Fibroblast of lung (primary cell): ENCODE measurements at regions not wholly inside any gene's neighbourhood (a gene's known extent, or its start where the extent isn't known, plus 50 kb on each side); places are given as distances from the start of the nearest gene placed in this dataset.

Experiments
- DNase-seq, 2 donors: peaks; one replicate each; pipeline versions ENCODE4 v3.0.0 to v3.0.0-alpha.2; 2010; ENCODE audit warnings: low read depth in 2 of 2
- H2AFZ ChIP-seq: 2 replicates; pipeline ENCODE4 v1.5.1; 2012; ENCODE audit warnings: low read length, control low read depth, inconsistent platforms
- H3K27ac ChIP-seq: 2 replicates; pipeline ENCODE4 v1.5.1; 2011; ENCODE audit warnings: low read length, control low read depth; ENCODE audit not compliant: insufficient read depth
- H3K27me3 ChIP-seq: 2 replicates; pipeline ENCODE4 v1.5.1; 2011; ENCODE audit warnings: mild to moderate bottlenecking, low read length; ENCODE audit not compliant: control insufficient read depth, insufficient read depth
- H3K36me3 ChIP-seq: 2 replicates; pipeline ENCODE4 v1.5.1; 2011; ENCODE audit warnings: low read length; ENCODE audit not compliant: control insufficient read depth, insufficient read depth
- H3K4me1 ChIP-seq: 2 replicates; pipeline ENCODE4 v1.5.1; 2011; ENCODE audit warnings: low read length; ENCODE audit not compliant: control insufficient read depth, insufficient read depth; ENCODE audit errors: extremely low read depth
- H3K4me2 ChIP-seq: 2 replicates; pipeline ENCODE4 v1.5.1; 2011; ENCODE audit warnings: low read length, control low read depth; ENCODE audit not compliant: insufficient read depth; ENCODE audit errors: extremely low read depth
- H3K4me3 ChIP-seq, 4 experiments: fragments of 200-600 bp in 1 of 4; sonication (generic) in 1 of 4; replicated peaks in 1 of 4; 2 replicates each; pipeline ENCODE4 v1.5.1; 2011 to 2016; ENCODE audit warnings: low read length in 4 of 4, low read depth in 3 of 4, mild to moderate bottlenecking in 3 of 4, control low read depth in 2 of 4, inconsistent platforms in 1 of 4, mixed read lengths in 1 of 4; ENCODE audit not compliant: insufficient read depth in 1 of 4; ENCODE audit errors: control extremely low read depth in 1 of 4
- H3K79me2 ChIP-seq: 2 replicates; pipeline ENCODE4 v1.5.1; 2012; ENCODE audit warnings: mild to moderate bottlenecking, low read length, inconsistent platforms; ENCODE audit not compliant: control insufficient read depth, insufficient read depth
- H3K9ac ChIP-seq: 2 replicates; pipeline ENCODE4 v1.5.1; 2011; ENCODE audit warnings: mild to moderate bottlenecking, low read length, control low read depth; ENCODE audit not compliant: insufficient read depth
- H3K9me3 ChIP-seq: 2 replicates; pipeline ENCODE4 v1.5.1; 2012; ENCODE audit warnings: low read depth, low read length; ENCODE audit not compliant: control insufficient read depth, insufficient read depth
- H4K20me1 ChIP-seq: 2 replicates; pipeline ENCODE4 v1.5.1; 2011; ENCODE audit warnings: low read length; ENCODE audit not compliant: control insufficient read depth, insufficient read depth; ENCODE audit errors: extremely low read depth
- EZH2 ChIP-seq: IDR thresholded peaks from 2 replicates; pipeline ENCODE4 v1.5.1; 2012; ENCODE audit warnings: low read length, control low read depth, mild to moderate bottlenecking; ENCODE audit errors: missing control alignments
- TF ChIP-seq, protein P1 (sequence below), 2 donors: IDR thresholded peaks in 1 of 2; conservative IDR thresholded peaks in 1 of 2; 1 replicate in 1 of 2; 2 replicates in 1 of 2; pipeline ENCODE4 v1.5.1; 2011 to 2012; ENCODE audit warnings: low read length in 2 of 2, control low read depth in 1 of 2, inconsistent platforms in 1 of 2, low read depth in 1 of 2, mild to moderate bottlenecking in 1 of 2

DNA sequence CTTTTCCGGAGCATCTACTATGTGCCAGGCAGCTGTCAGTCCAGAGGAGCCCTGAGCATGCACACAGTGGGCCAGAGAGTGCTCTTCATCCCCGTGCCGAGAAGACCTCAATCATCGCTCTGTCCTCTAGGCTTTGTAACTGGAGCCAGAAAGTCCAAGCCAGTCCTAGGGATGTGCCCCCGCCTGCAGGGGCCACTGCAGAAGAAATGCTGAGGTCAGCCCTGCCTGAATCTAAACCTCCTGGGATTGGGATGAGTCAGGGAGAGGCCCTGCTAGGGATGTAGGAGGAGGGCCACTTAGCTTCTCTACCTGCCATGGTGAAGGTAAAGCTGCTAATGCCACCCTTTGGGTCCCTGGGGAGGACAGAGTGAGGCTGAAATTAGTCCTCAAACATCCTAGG lies 146.8 kb downstream of the CDC5L start:
- Histone ChIP-seq H3K27ac (no peak overlapping the region), H3K4me2 (no peak overlapping the region), H2AFZ (no peak overlapping the region), H3K9ac (no peak overlapping the region), H3K4me3 (no peak overlapping the region), H3K36me3 (no peaks in the 10 kb centered on the region), H3K9me3 (no peaks in the 10 kb centered on the region), H3K79me2 (no peaks in the 10 kb centered on the region), H3K4me1 (no peaks in the 10 kb centered on the region), H3K27me3 (peaks cover 9% of the 10 kb centered on the region), H4K20me1 (no peaks in the 10 kb centered on the region)
- TF ChIP-seq, protein P1, sequence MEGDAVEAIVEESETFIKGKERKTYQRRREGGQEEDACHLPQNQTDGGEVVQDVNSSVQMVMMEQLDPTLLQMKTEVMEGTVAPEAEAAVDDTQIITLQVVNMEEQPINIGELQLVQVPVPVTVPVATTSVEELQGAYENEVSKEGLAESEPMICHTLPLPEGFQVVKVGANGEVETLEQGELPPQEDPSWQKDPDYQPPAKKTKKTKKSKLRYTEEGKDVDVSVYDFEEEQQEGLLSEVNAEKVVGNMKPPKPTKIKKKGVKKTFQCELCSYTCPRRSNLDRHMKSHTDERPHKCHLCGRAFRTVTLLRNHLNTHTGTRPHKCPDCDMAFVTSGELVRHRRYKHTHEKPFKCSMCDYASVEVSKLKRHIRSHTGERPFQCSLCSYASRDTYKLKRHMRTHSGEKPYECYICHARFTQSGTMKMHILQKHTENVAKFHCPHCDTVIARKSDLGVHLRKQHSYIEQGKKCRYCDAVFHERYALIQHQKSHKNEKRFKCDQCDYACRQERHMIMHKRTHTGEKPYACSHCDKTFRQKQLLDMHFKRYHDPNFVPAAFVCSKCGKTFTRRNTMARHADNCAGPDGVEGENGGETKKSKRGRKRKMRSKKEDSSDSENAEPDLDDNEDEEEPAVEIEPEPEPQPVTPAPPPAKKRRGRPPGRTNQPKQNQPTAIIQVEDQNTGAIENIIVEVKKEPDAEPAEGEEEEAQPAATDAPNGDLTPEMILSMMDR (conservative IDR thresholded peaks at IDR 0.05 in 1 of 2, IDR thresholded peaks at IDR 0.05 in 1 of 2; ENCODE audit: low read depth in 1 of 2, low read length in 2 of 2) = no peak
- TF ChIP-seq EZH2 = no peak
- no peak for DNase-seq

DNA sequence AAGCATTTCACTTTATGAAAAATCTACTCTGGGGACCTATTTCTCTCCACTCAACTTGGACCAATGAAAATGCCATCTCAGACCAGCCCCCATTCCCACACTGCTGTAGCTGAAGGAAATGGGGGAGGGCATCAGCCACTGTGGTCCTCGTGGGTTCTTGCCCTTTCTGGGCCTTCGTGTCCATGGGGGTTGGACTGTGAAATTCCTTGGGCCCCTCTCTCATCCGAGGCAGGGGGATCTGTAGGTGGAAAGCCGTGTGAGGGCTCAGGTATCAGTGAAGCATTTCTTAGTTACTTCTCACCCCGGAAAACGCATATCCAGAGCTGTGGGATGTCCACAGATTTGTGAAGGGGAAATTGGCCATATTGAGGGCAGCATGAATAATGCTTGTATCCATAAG lies 147.9 kb downstream of the CDC5L start:
- Histone ChIP-seq H3K4me3 (no peak overlapping the region), H3K9me3 (no peaks in the 10 kb centered on the region), H4K20me1 (no peaks in the 10 kb centered on the region), H3K4me1 (no peaks in the 10 kb centered on the region), H3K36me3 (no peaks in the 10 kb centered on the region), H3K27ac (no peak overlapping the region), H3K9ac (no peak overlapping the region), H3K4me2 (no peak overlapping the region), H3K79me2 (no peaks in the 10 kb centered on the region), H3K27me3 (peaks cover 9% of the 10 kb centered on the region), H2AFZ (no peak overlapping the region)
- TF ChIP-seq EZH2 = no peak
- TF ChIP-seq, protein P1 (conservative IDR thresholded peaks at IDR 0.05 in 1 of 2, IDR thresholded peaks at IDR 0.05 in 1 of 2; ENCODE audit: low read depth in 1 of 2, low read length in 2 of 2) = no peak
- no peak for DNase-seq

DNA sequence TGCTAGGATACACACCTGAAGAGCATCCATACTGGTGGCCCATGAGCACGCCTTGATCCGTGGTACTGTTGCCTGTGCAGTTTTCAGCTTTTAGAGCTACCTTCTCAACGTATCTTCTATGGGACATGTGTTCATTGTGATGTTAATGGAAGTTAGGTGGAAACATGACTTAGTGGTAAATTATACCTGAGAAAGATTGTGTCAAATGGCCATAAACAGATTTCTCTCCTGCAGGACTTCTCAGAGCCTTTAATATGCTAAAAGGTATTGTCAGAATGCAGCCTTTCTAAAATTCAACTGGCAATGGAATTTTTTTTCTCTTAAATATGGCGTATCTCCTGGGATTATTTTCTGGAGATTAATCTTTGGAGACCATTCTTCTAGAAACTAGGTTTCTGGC lies 148.5 kb downstream of the CDC5L start:
- no peak overlapping the region for H3K27ac ChIP-seq
- no peaks in the 10 kb centered on the region for H3K79me2 ChIP-seq
- no peak overlapping the region for H3K9ac ChIP-seq
- TF ChIP-seq EZH2 = no peak
- TF ChIP-seq, protein P1 (conservative IDR thresholded peaks at IDR 0.05 in 1 of 2, IDR thresholded peaks at IDR 0.05 in 1 of 2; ENCODE audit: low read depth in 1 of 2, low read length in 2 of 2) = no peak
- no peak overlapping the region for H3K4me2 ChIP-seq
- no peaks in the 10 kb centered on the region for H3K9me3 ChIP-seq
- no peak overlapping the region for H2AFZ ChIP-seq
- no peaks in the 10 kb centered on the region for H3K4me1 ChIP-seq
- H3K4me3 ChIP-seq = no peak overlapping the region
- no peaks in the 10 kb centered on the region for H4K20me1 ChIP-seq
- no peak for DNase-seq
- H3K36me3 ChIP-seq = no peaks in the 10 kb centered on the region
- peaks cover 9% of the 10 kb centered on the region for H3K27me3 ChIP-seq
